ENCODE measurements at regions not wholly inside any gene's neighbourhood (a gene's known extent, or its start where the extent isn't known, plus 50 kb on each side); places are given as distances from the start of the nearest gene placed in this dataset.

DNA sequence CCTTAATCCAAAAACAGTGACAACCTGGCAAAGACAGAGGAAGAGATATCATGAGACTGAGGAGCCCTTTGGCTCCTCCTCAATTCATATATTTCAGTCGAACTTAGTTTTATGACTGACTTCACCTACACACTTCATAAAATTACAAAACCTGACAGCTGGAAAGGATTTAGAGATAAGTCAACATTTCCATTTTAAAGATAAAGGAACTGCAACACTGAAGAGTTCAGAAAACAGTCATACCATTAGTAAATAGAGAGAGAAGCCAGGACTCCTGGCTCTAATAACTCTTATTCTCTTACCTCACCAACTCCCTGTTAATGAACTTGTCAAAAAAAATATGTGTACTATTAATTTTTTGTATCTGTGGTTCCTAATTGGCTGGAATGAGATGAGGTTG is 141.0 kb upstream of the COL1A2 start:
- no peak for DNase-seq (ENCODE audit: low read depth)
- H3K4me3 ChIP-seq (ENCODE audit: low read depth, low read length), result no peak overlapping the region
- TF ChIP-seq CTCF (conservative IDR thresholded peaks at IDR 0.05; ENCODE audit: low read depth, low read length), result no peak

GRCh38 chr7:94258418-94259300 is 136.0 kb upstream of the COL1A2 start:
- no peak overlapping the region for H3K4me3 ChIP-seq (ENCODE audit: low read depth, low read length)
- no peak for DNase-seq (ENCODE audit: low read depth)
- no peak for TF ChIP-seq CTCF (conservative IDR thresholded peaks at IDR 0.05; ENCODE audit: low read depth, low read length)

GRCh38 chr7:94261067-94261466 is 133.6 kb upstream of the COL1A2 start:
- no peak for DNase-seq (ENCODE audit: low read depth)
- no peak for TF ChIP-seq CTCF (conservative IDR thresholded peaks at IDR 0.05; ENCODE audit: low read depth, low read length)
- no peak overlapping the region for H3K4me3 ChIP-seq (ENCODE audit: low read depth, low read length)

DNA sequence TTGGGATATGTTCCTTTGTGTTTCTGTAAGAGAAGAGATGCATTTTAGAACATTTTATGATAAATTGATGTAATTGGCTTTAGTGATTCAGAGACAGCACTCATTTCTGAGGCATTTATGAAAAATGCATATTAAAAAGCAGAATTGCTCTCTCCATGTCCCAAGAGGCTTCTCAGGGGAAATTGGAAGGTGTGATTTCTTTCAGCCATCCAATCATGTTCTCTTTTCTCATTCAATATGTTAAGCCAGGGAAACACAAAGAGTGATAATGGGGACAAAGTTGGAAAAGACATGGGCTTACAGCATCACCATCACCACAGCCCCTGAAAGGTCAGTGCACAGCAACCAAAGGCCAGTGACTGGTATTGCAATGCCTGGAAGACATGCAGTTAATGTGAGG is 129.9 kb upstream of the COL1A2 start:
- TF ChIP-seq CTCF (conservative IDR thresholded peaks at IDR 0.05; ENCODE audit: low read depth, low read length), result no peak
- no peak overlapping the region for H3K4me3 ChIP-seq (ENCODE audit: low read depth, low read length)
- peak; percentile 20 for DNase-seq (ENCODE audit: low read depth)

DNA sequence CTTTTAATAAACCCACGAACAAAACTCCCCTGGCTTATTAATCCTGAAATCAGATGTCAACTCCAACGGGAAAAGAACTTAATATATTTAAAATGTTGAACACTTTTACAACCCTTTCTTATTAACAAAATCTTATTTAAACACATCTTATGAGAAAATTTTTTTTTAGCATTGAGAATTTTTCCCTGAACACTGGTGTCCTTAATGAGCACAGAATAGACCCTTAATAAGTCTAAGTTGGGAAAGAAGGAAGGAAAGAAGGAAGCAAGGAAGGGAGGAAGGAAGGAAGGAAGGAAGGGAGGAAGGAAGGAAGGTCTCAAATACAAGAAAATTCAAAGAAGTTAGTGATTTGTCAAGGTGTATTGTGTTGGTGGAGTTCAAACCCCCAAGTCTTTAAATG is 129.2 kb upstream of the COL1A2 start:
- H3K4me3 ChIP-seq (ENCODE audit: low read depth, low read length), result no peak overlapping the region
- no peak for DNase-seq (ENCODE audit: low read depth)
- TF ChIP-seq CTCF (conservative IDR thresholded peaks at IDR 0.05; ENCODE audit: low read depth, low read length), result no peak

DNA sequence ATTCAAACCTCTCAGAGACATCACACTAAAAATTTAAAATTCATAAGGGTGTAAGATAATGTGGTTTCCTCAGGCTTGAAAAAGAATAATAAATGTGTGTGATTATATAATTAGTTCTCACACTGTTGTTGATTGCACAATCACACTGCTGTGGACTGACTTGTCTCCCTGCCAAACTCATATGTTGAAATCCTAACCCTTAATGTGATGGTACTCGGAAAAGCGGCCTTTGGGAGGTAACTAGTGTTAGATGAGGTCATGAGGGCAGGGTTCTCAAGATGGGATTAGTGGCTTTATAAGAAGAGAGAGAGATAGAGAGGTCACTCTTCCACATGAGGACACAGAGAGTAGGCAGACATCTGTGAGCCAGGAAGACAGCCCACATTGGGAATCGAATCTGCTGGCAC is 128.5 kb upstream of the COL1A2 start:
- H3K4me3 ChIP-seq (ENCODE audit: low read depth, low read length), result no peak overlapping the region
- peak; percentile 77 for DNase-seq (ENCODE audit: low read depth)
- no peak for TF ChIP-seq CTCF (conservative IDR thresholded peaks at IDR 0.05; ENCODE audit: low read depth, low read length)

DNA sequence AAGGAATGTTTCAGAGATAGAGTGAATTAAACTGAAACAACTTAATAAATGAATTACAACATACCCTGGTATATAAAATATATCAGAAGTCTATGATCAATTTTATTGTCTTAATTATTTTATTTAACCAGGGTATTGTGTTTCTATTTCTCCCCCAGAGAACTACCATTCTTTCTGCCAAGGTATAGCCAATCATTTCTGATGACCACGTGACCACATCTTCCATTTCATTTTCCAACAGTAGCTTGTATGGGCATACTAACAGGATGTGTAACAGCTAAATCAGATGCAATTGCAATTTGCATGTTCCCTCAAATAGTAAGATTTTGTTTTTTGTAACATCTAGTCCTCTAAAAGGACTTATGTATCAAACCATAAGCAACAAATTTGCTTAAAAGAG is 123.9 kb upstream of the COL1A2 start:
- no peak for DNase-seq (ENCODE audit: low read depth)
- no peak overlapping the region for H3K4me3 ChIP-seq (ENCODE audit: low read depth, low read length)
- no peak for TF ChIP-seq CTCF (conservative IDR thresholded peaks at IDR 0.05; ENCODE audit: low read depth, low read length)
